A549 (cell line): ENCODE measurements at regions not wholly inside any gene's neighbourhood (a gene's known extent, or its start where the extent isn't known, plus 50 kb on each side); places are given as distances from the start of the nearest gene placed in this dataset.

ENCODE experiments used
- ATAC-seq, 2 experiments: fragments of 200-7000 bp in 1 of 2; fragments of >200 bp in 1 of 2; cut with Nextera tagmentation in 1 of 2; cut with Tn5 transposase in 1 of 2; 3 replicates each; pipeline versions ENCODE4 v1.8.0 to v1.9.1; 2018 to 2020; ENCODE audit warnings: mild to moderate bottlenecking in 1 of 2, moderate library complexity in 1 of 2
- CTCF ChIA-PET: fragments of 300-600 bp; sonication (Branson Sonifier 250); formaldehyde crosslinking; extraction: SDS; loops from one replicate; lab custom pipeline; 2021; ENCODE audit warnings: antibody characterized with exemption, inconsistent platforms; lab: Yijun Ruan, JAX
- POLR2A ChIA-PET: fragments of 350-600 bp; formaldehyde crosslinking; extraction: SDS; loops from one replicate; lab custom pipeline; 2021; ENCODE audit warnings: antibody characterized with exemption, inconsistent platforms; lab: Yijun Ruan, JAX
- DNase-seq, 2 experiments: peaks; one replicate each; pipeline versions ENCODE4 v3.0.0 to v3.0.0-alpha.2; 2011 to 2016; ENCODE audit warnings: low read depth in 1 of 2, low spot score in 1 of 2
- FAIRE-seq: peaks from 2 replicates; lab custom pipeline; 2011; peaks lifted over from hg19 to GRCh38; lab: Jason Lieb, UNC
- H3K27ac ChIP-seq, 2 experiments: fragments of >200 bp; sonication (Bioruptor Twin); formaldehyde crosslinking; 3 replicates each; pipeline ENCODE4 v1.5.1; 2016 to 2017
- H3K4me1 ChIP-seq: fragments of >200 bp; sonication (Bioruptor Twin); formaldehyde crosslinking; 3 replicates; pipeline ENCODE4 v1.6.1; 2016
- H3K4me2 ChIP-seq: fragments of >200 bp; sonication (Bioruptor Twin); formaldehyde crosslinking; 3 replicates; pipeline ENCODE4 v1.6.1; 2016
- H3K4me3 ChIP-seq: fragments of >200 bp; sonication (Bioruptor Twin); formaldehyde crosslinking; 3 replicates; pipeline ENCODE4 v1.5.1; 2016
- H3K9me3 ChIP-seq: fragments of >200 bp; sonication (Bioruptor Twin); formaldehyde crosslinking; 3 replicates; pipeline ENCODE4 v1.6.1; 2016
- CEBPB ChIP-seq, 2 experiments: fragments of >200 bp in 1 of 2; sonication (Bioruptor Twin) in 1 of 2; formaldehyde crosslinking in 1 of 2; IDR thresholded peaks; 2 replicates each; pipeline ENCODE4 v1.6.1; 2012 to 2016
- CHD4 ChIP-seq: fragments of 200-600 bp; sonication (generic); IDR thresholded peaks from 2 replicates; pipeline ENCODE4 v1.6.1; 2016; ENCODE audit warnings: antibody characterized with exemption, mild to moderate bottlenecking, borderline replicate concordance
- EHF ChIP-seq: fragments of 250-450 bp; sonication (Bioruptor Pico); IDR thresholded peaks from 2 replicates; pipeline ENCODE4 v1.5.0; 2020; ENCODE audit warnings: mild to moderate bottlenecking
- ESRRA ChIP-seq: fragments of 150-350 bp; IDR thresholded peaks from 2 replicates; pipeline ENCODE4 v1.6.1; 2014; ENCODE audit warnings: mild to moderate bottlenecking, low read length, borderline replicate concordance
- FOSB ChIP-seq: fragments of 250-450 bp; sonication (Bioruptor Pico); IDR thresholded peaks from 2 replicates; pipeline ENCODE4 v1.5.0; 2020; ENCODE audit warnings: mild to moderate bottlenecking, moderate library complexity
- FOSL2 ChIP-seq, 2 experiments: fragments of 450-650 bp in 1 of 2; fragments of >200 bp in 1 of 2; sonication (Bioruptor Twin) in 1 of 2; formaldehyde crosslinking; IDR thresholded peaks; 2 replicates each; pipeline versions ENCODE4 v1.5.0 to v1.6.1; 2016 to 2020; ENCODE audit warnings: mild to moderate bottlenecking in 1 of 2, moderate library complexity in 1 of 2
- GATA3 ChIP-seq: IDR thresholded peaks from 2 replicates; pipeline ENCODE4 v1.6.1; 2012; ENCODE audit warnings: borderline replicate concordance
- HOXB13 ChIP-seq: fragments of 250-450 bp; sonication (Bioruptor Pico); IDR thresholded peaks from 2 replicates; pipeline ENCODE4 v1.5.0; 2020; ENCODE audit warnings: low read depth, mild to moderate bottlenecking, moderate library complexity
- MAFK ChIP-seq: fragments of 450-650 bp; IDR thresholded peaks from 2 replicates; pipeline ENCODE4 v1.6.1; 2014; ENCODE audit not compliant: partially characterized antibody
- MYC ChIP-seq: IDR thresholded peaks from 2 replicates; pipeline ENCODE4 v1.6.1; 2012; ENCODE audit warnings: mild to moderate bottlenecking, inconsistent platforms, low read length, improper control_type of control experiment, borderline replicate concordance
- NR3C1 ChIP-seq: fragments of >200 bp; sonication (Bioruptor Twin); formaldehyde crosslinking; IDR thresholded peaks from 3 replicates; pipeline ENCODE4 v1.6.1; 2017
- PHF8 ChIP-seq: fragments of 200-600 bp; sonication (generic); IDR thresholded peaks from 2 replicates; pipeline ENCODE4 v1.6.1; 2016; ENCODE audit warnings: low read depth, mild to moderate bottlenecking, antibody characterized with exemption, moderate library complexity, borderline replicate concordance
- POLR2AphosphoS2 ChIP-seq: conservative IDR thresholded peaks from 2 replicates; pipeline ENCODE4 v1.6.1; 2012; ENCODE audit warnings: low read length, improper control_type of control experiment, inconsistent platforms
- RARB ChIP-seq: fragments of 250-450 bp; sonication (Bioruptor Pico); IDR thresholded peaks from 2 replicates; pipeline ENCODE4 v1.8.0; 2021; ENCODE audit warnings: mild to moderate bottlenecking, moderate library complexity
- TFCP2L1 ChIP-seq: fragments of 250-450 bp; sonication (Bioruptor Pico); IDR thresholded peaks from 2 replicates; pipeline ENCODE4 v1.5.0; 2021; ENCODE audit warnings: mild to moderate bottlenecking
- ZNF302 ChIP-seq: fragments of 250-450 bp; sonication (Bioruptor Pico); IDR thresholded peaks from 2 replicates; pipeline ENCODE4 v1.9.0; 2021; ENCODE audit warnings: inconsistent platforms, mild to moderate bottlenecking, moderate library complexity
- ZSCAN20 ChIP-seq: fragments of 250-450 bp; sonication (Bioruptor Pico); IDR thresholded peaks from 2 replicates; pipeline ENCODE4 v1.8.0; 2022; ENCODE audit warnings: mild to moderate bottlenecking, moderate library complexity
- WGBS: methylation state at CpG from one replicate; pipeline ENCODE4 v1.1.6; 2017; ENCODE audit errors: missing lambda C conversion rate; 5-methylcytosine and 5-hydroxymethylcytosine counted together
- TF ChIP-seq, protein P1 (sequence below): fragments of 450-650 bp; IDR thresholded peaks from 2 replicates; pipeline ENCODE4 v1.6.1; 2014; ENCODE audit warnings: antibody characterized with exemption
- TF ChIP-seq, protein P2 (sequence below): IDR thresholded peaks from 2 replicates; pipeline ENCODE4 v1.6.1; 2012
- TF ChIP-seq, protein P3 (sequence below): fragments of 250-450 bp; sonication (Bioruptor Pico); IDR thresholded peaks from 2 replicates; pipeline ENCODE4 v1.5.0; 2020; ENCODE audit warnings: low read depth, mild to moderate bottlenecking, moderate library complexity
- TF ChIP-seq, protein P4 (sequence below): IDR thresholded peaks from 2 replicates; pipeline ENCODE4 v1.6.1; 2012
- TF ChIP-seq, protein P5 (sequence below): fragments of 250-450 bp; sonication (Bioruptor Pico); IDR thresholded peaks from 2 replicates; pipeline ENCODE4 v1.5.0; 2021; ENCODE audit warnings: mild to moderate bottlenecking, moderate library complexity, borderline replicate concordance

DNA sequence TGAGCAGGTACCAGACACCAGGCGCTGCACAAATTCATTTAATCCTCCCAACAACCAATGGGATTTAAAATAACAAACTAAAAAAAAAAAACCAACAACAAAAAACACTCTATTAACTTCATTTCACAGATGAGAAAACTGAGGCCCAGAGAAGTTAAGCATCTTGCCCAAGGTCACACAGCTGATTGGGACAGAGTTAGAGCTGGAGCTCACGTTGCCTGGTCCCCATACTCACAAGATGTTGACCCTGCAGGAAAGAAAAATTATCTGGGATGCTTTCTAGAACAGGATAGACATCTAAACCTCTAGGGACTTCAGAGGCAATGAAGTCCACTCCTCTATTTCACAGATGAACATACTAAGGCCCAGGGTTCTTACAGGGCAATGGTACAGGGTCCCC lies 175.3 kb downstream of the PSMG1 start:
- FAIRE-seq, result no peak
- no peak overlapping the region for H3K4me2 ChIP-seq
- 54% methylated on average over 2 of the region's 2 CpGs for WGBS
- no peak for TF ChIP-seq TFCP2L1 (CRISPR knock-in tag)
- TF ChIP-seq CEBPB (IDR thresholded peaks at IDR 0.05), result no peak
- TF ChIP-seq FOSB (CRISPR knock-in tag), result no peak
- TF ChIP-seq ZSCAN20 (CRISPR knock-in tag), result no peak
- TF ChIP-seq, all 56 proteins: peak for 0
- H3K27ac ChIP-seq, result no peak overlapping the region
- H3K4me1 ChIP-seq, result no peaks in the 10 kb centered on the region
- H3K4me3 ChIP-seq, result no peak overlapping the region
- H3K9me3 ChIP-seq, result no peaks in the 10 kb centered on the region
- CTCF ChIA-PET, result no interaction called here
- POLR2A ChIA-PET, result no interaction called here
- DNase-seq (no peak), ATAC-seq (no peak)

DNA sequence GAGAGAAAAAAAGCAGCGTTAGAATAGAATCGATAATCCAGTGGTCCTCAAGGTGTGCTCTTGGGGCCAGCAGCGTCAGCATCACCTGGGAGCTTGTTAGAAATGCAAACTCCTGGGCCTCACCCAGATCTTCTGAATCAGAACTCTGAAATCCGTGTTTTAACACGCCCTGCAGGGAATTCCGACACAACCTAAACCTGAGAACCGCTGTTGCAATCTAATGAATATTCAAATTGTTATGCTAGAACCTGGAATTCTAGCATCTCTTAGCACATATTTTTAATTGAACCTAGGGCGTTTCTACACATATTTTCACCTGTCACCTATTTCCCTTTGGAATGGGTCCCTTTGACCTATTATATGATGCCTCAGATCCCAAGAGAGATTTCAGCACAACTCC lies 175.7 kb downstream of the PSMG1 start:
- Histone ChIP-seq H3K9me3 (no peaks in the 10 kb centered on the region), H3K27ac (no peak overlapping the region), H3K4me3 (no peak overlapping the region), H3K4me1 (no peaks in the 10 kb centered on the region), H3K4me2 (no peak overlapping the region)
- 59% methylated on average over 8 of the region's 8 CpGs for WGBS
- POLR2A ChIA-PET, result no interaction called here
- TF ChIP-seq EHF, result no peak
- TF ChIP-seq ZSCAN20 (CRISPR knock-in tag), result no peak
- no peak for TF ChIP-seq CHD4
- CTCF ChIA-PET, result no interaction called here
- ATAC-seq (no peak), DNase-seq (no peak), FAIRE-seq (no peak)

DNA sequence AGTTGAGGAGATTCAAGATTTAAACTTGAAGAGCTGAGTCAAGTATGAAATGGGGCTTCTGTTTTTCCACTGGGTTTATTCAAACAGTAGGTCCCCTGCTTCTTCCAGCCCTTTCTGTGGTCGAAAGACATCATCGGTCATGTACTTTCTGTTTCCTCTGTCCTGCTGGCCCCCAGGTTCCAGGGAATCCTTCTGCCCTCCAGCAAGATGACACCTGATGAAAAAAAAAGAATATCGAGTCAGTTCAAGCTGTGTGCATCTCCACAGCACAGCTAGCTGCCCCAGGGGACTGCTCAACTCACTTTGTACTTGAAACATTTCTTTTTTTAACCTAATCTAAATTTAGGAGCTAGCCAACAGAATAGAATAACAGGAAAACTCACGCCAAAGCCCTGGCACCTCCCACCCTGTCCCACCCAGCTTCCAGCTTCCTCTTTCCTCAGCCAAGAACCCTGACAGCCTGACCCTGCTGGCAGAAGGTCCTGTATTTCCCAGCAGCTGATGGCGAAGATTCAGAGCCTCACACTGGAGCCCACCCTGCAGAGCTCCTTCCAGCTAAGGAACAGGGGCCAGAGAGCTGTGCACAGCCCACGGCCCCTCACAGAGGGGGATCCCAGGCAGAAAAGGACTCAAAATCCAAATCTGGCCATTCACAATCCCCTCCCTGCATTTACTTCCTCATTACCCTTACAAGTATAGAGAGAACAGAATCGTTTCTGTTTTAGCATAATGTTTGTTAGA lies 176.5 kb downstream of the PSMG1 start:
- 59% methylated on average over 7 of the region's 7 CpGs for WGBS
- Histone ChIP-seq H3K27ac (no peak overlapping the region), H3K4me1 (no peaks in the 10 kb centered on the region), H3K9me3 (no peaks in the 10 kb centered on the region), H3K4me3 (no peak overlapping the region), H3K4me2 (no peak overlapping the region)
- no peak for DNase-seq
- POLR2A ChIA-PET, result interaction anchor here (0.6 kb wide), 1 partner anchor 80 kb away, joined by 4 read pairs; no protein-coding TSS in a partner anchor
- no peak for FAIRE-seq
- ATAC-seq, result no peak
- CTCF ChIA-PET, result no interaction called here
- no peak for TF ChIP-seq ESRRA
- no peak for TF ChIP-seq POLR2AphosphoS2
- TF ChIP-seq HOXB13, result no peak
- no peak for TF ChIP-seq FOSL2 (IDR thresholded peaks at IDR 0.05)
- TF ChIP-seq FOSL2 (CRISPR knock-in tag; IDR thresholded peaks at IDR 0.05), result no peak
- TF ChIP-seq, all 56 proteins: peak for 0

DNA sequence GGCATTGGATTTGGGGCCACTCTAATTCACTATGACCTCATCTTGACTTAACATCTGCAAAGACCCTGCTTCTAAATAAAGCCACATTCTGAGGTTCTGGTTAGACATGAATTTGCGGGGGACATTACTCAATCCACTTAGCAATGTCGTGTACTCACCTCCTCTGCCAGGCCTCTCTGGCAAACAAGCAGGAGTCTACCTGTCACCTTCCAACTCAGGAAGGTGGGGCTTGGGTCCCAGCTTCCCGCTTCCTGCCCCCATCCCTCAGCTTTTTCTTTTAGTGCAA lies 177.8 kb downstream of the PSMG1 start:
- POLR2A ChIA-PET, result no interaction called here
- no peak for ATAC-seq
- TF ChIP-seq FOSB (CRISPR knock-in tag) (no peak), HOXB13 (no peak), CEBPB (IDR thresholded peaks at IDR 0.05) (no peak), PHF8 (no peak), NR3C1 (no peak), MYC (no peak), ZNF302 (CRISPR knock-in tag) (no peak), GATA3 (no peak), RARB (no peak), MAFK (no peak)
- TF ChIP-seq, protein P1, sequence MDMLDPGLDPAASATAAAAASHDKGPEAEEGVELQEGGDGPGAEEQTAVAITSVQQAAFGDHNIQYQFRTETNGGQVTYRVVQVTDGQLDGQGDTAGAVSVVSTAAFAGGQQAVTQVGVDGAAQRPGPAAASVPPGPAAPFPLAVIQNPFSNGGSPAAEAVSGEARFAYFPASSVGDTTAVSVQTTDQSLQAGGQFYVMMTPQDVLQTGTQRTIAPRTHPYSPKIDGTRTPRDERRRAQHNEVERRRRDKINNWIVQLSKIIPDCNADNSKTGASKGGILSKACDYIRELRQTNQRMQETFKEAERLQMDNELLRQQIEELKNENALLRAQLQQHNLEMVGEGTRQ, result no peak
- TF ChIP-seq, protein P2, sequence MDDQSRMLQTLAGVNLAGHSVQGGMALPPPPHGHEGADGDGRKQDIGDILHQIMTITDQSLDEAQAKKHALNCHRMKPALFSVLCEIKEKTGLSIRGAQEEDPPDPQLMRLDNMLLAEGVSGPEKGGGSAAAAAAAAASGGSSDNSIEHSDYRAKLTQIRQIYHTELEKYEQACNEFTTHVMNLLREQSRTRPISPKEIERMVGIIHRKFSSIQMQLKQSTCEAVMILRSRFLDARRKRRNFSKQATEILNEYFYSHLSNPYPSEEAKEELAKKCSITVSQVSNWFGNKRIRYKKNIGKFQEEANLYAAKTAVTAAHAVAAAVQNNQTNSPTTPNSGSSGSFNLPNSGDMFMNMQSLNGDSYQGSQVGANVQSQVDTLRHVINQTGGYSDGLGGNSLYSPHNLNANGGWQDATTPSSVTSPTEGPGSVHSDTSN, result no peak
- TF ChIP-seq, protein P3, sequence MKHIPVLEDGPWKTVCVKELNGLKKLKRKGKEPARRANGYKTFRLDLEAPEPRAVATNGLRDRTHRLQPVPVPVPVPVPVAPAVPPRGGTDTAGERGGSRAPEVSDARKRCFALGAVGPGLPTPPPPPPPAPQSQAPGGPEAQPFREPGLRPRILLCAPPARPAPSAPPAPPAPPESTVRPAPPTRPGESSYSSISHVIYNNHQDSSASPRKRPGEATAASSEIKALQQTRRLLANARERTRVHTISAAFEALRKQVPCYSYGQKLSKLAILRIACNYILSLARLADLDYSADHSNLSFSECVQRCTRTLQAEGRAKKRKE (CRISPR knock-in tag), result no peak
- TF ChIP-seq, protein P4, sequence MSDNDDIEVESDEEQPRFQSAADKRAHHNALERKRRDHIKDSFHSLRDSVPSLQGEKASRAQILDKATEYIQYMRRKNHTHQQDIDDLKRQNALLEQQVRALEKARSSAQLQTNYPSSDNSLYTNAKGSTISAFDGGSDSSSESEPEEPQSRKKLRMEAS, result no peak
- TF ChIP-seq, protein P5, sequence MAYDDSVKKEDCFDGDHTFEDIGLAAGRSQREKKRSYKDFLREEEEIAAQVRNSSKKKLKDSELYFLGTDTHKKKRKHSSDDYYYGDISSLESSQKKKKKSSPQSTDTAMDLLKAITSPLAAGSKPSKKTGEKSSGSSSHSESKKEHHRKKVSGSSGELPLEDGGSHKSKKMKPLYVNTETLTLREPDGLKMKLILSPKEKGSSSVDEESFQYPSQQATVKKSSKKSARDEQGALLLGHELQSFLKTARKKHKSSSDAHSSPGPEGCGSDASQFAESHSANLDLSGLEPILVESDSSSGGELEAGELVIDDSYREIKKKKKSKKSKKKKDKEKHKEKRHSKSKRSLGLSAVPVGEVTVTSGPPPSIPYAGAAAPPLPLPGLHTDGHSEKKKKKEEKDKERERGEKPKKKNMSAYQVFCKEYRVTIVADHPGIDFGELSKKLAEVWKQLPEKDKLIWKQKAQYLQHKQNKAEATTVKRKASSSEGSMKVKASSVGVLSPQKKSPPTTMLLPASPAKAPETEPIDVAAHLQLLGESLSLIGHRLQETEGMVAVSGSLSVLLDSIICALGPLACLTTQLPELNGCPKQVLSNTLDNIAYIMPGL, result no peak
- TF ChIP-seq, all 56 proteins: peak for 0
- WGBS, result 79% methylated on average over 2 of the region's 3 CpGs
- no peak for DNase-seq
- FAIRE-seq, result no peak
- Histone ChIP-seq H3K9me3 (no peaks in the 10 kb centered on the region), H3K4me2 (no peak overlapping the region), H3K27ac (no peak overlapping the region), H3K4me3 (no peak overlapping the region), H3K4me1 (no peaks in the 10 kb centered on the region)
- CTCF ChIA-PET, result no interaction called here
